Psoas muscle (tissue), 7 donors: ENCODE measurements at regions not wholly inside any gene's neighbourhood (a gene's known extent, or its start where the extent isn't known, plus 50 kb on each side); places are given as distances from the start of the nearest gene placed in this dataset.
"Not testable (repeated sequence)": the region's sequence is repeated elsewhere in the genome, so short reads cannot be mapped to it uniquely, and the experiment has no call there.

Source experiments
- ATAC-seq, 4 donors: fragments of 200-7000 bp; cut with Tn5 transposase; one replicate each; pipeline ENCODE4 v1.9.1; 2020; ENCODE audit warnings: moderate library complexity in 3 of 4, mild to moderate bottlenecking in 2 of 4
- DNase-seq, 2 donors: peaks; one replicate each; pipeline ENCODE4 v3.0.0-alpha.2; 2020
- H3K27ac ChIP-seq: fragments of 200-600 bp; one replicate; pipeline ENCODE4 v1.8.0; 2022
- H3K27me3 ChIP-seq, 3 donors: fragments of 200-600 bp in 1 of 3; one replicate each; pipeline versions ENCODE4 v1.6.1 to v1.8.0; 2013 to 2022; ENCODE audit warnings: low read length in 2 of 3, mild to moderate bottlenecking in 2 of 3, moderate library complexity in 1 of 3; ENCODE audit not compliant: insufficient read depth in 3 of 3
- H3K36me3 ChIP-seq, 2 donors: fragments of 200-600 bp in 1 of 2; one replicate each; pipeline versions ENCODE4 v1.6.1 to v1.8.0; 2013 to 2022; ENCODE audit warnings: low read depth in 1 of 2, mild to moderate bottlenecking in 1 of 2, moderate library complexity in 1 of 2; ENCODE audit not compliant: insufficient read depth in 1 of 2
- H3K4me1 ChIP-seq: fragments of 200-600 bp; one replicate; pipeline ENCODE4 v1.8.0; 2022
- H3K4me3 ChIP-seq: fragments of 200-600 bp; one replicate; pipeline ENCODE4 v1.8.0; 2022; ENCODE audit warnings: mild to moderate bottlenecking
- H3K9me3 ChIP-seq: fragments of 200-600 bp; one replicate; pipeline ENCODE4 v1.8.0; 2022
- CTCF ChIP-seq: fragments of 200-600 bp; IDR thresholded peaks from one replicate; pipeline ENCODE4 v1.8.0; 2022; ENCODE audit warnings: antibody characterized with exemption
- WGBS, 3 donors: extraction: QIAGEN DNeasy Blood & Tissue Kit; methylation state at CpG; one replicate each; pipeline versions ENCODE4 v1.1.6 to v1.1.7; 2013; 5-methylcytosine and 5-hydroxymethylcytosine counted together
- intact Hi-C, 2 donors: fragments of 100-400 bp; cut with DNase I; formaldehyde crosslinking; loops; one replicate each; pipeline versions ENCODE4 v1.11.0 to v1.14.2; 2022
- donor health status: healthy with polysubstance abuse.
- donor health status: DM: no; HTN: no; CAD: no; lungs with moderate emphysema.
- donor health status: Bipolar disorder and iron deficiency.
- donor health status: healthy.
- donor health status: DM: yes; HTN: yes; CAD: no.
- donor health status: DM: no; HTN: no; CAD: no.
- donor health status: DM: yes; HTN: yes; CAD: no.

GRCh38 chr1:59204001-59204400, 92.9 kb upstream of the FGGY start:
- TF ChIP-seq CTCF = no peak
- 0 to 57% (median 21%) methylated on average over 1 of the region's 1 CpG for WGBS, 3 donors
- peaks cover 12% of the 10 kb centered on the region for H3K4me1 ChIP-seq
- H3K27me3 ChIP-seq = no peaks in the 10 kb centered on the region
- H3K4me3 ChIP-seq = no peak overlapping the region
- peaks cover 10% of the 10 kb centered on the region for H3K9me3 ChIP-seq
- H3K27ac ChIP-seq = peak overlapping the region; percentile 62
- intact Hi-C loops = loop anchor here in 1 of 2 donors (5.0 kb wide), 1 partner anchor 88 kb away; no protein-coding TSS in a partner anchor
- no peak for DNase-seq
- ATAC-seq = peak in 3 of 4 donors; percentile 24 to 60 (median 59)
- no peaks in the 10 kb centered on the region for H3K36me3 ChIP-seq

DNA sequence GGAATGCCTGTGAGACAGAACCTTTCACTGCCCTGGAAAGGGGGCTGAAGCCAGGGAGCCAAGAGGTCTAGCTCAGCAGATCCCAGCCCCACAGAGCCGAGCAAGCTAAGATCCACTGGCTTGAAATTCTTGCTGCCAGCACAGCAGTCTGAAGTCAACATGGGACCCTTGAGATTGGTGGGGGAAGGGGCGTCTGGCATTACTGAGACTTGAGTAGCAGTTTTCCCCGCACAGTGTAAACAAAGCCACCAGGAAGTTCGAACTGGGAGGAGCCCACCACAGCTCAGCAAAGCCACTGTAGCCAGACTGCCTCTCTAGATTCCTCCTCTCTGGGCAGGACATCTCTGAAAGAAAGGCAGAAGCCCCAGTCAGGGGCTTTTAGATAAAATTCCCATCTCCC, 90.3 kb upstream of the FGGY start:
- 75 to 79% (median 78%) methylated on average over 4 of the region's 4 CpGs for WGBS, 3 donors
- H3K9me3 ChIP-seq = peaks cover 10% of the 10 kb centered on the region
- H3K36me3 ChIP-seq, H3K27me3 ChIP-seq, DNase-seq, ATAC-seq, H3K4me3 ChIP-seq, H3K4me1 ChIP-seq, H3K27ac ChIP-seq: not testable (repeated sequence)
- intact Hi-C loops = loop anchor here in 1 of 2 donors (5.0 kb wide), 1 partner anchor 716 kb away; no protein-coding TSS in a partner anchor

DNA sequence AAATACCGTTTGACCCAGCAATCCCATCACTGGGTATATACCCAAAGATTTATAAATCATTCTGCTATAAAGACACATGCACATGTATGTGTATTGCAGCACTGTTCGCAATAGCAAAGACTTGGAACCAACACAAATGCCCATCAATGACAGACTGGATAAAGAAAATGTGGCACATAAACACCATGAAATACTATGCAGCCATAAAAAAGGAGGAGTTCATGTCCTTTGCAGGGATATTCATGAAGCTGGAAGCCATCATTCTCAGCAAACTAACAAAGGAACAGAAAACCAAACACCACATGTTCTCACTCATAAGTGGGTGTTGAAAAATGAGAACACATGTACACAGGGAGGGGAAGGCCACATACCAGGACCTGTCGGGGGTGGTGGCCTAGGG, 86.5 kb upstream of the FGGY start:
- DNase-seq, H3K9me3 ChIP-seq, H3K4me3 ChIP-seq, H3K4me1 ChIP-seq, H3K27ac ChIP-seq, H3K27me3 ChIP-seq, H3K36me3 ChIP-seq, ATAC-seq, intact Hi-C loops: not testable (repeated sequence)
- 78 to 93% (median 87%) methylated on average over 3 of the region's 3 CpGs for WGBS, 3 donors

GRCh38 chr1:59212706-59213105, 84.2 kb upstream of the FGGY start:
- no peaks in the 10 kb centered on the region for H3K27me3 ChIP-seq
- no peak for TF ChIP-seq CTCF
- 68 to 73% (median 70%) methylated on average over 3 of the region's 3 CpGs for WGBS, 3 donors
- H3K9me3 ChIP-seq = no peaks in the 10 kb centered on the region
- H3K27ac ChIP-seq = no peak overlapping the region
- H3K36me3 ChIP-seq = no peaks in the 10 kb centered on the region
- DNase-seq (no peak), ATAC-seq (no peak)
- intact Hi-C loops = no loop called here
- peaks cover 5% of the 10 kb centered on the region for H3K4me1 ChIP-seq
- no peak overlapping the region for H3K4me3 ChIP-seq

- no peak for TF ChIP-seq CTCF
- Histone ChIP-seq H3K27ac (no peak overlapping the region), H3K4me3 (no peak overlapping the region), H3K9me3 (no peaks in the 10 kb centered on the region), H3K36me3 (no peaks in the 10 kb centered on the region), H3K4me1 (peaks cover 5% of the 10 kb centered on the region), H3K27me3 (no peaks in the 10 kb centered on the region)
- peak in 1 of 4 donors; percentile 11 for ATAC-seq
- DNase-seq = no peak
- intact Hi-C loops = no loop called here
- 79 to 87% (median 79%) methylated on average over 10 of the region's 10 CpGs for WGBS, 3 donors
Observed at GRCh38 chr1:59214248-59215208, 82.4 kb upstream of the FGGY start.
